Hepatocyte (in vitro differentiated cells): ENCODE measurements at regions not wholly inside any gene's neighbourhood (a gene's known extent, or its start where the extent isn't known, plus 50 kb on each side); places are given as distances from the start of the nearest gene placed in this dataset.

Source experiments
- CTCF ChIP-seq: fragments of 200-600 bp; sonication (generic); IDR thresholded peaks from 2 replicates; pipeline ENCODE4 v1.5.1; 2016; ENCODE audit warnings: antibody characterized with exemption, mild to moderate bottlenecking; ENCODE audit not compliant: poor library complexity
- EZH2 ChIP-seq: fragments of 200-600 bp; sonication (generic); IDR thresholded peaks from 2 replicates; pipeline ENCODE4 v1.6.1; 2016; ENCODE audit warnings: antibody characterized with exemption, mild to moderate bottlenecking, borderline replicate concordance

DNA sequence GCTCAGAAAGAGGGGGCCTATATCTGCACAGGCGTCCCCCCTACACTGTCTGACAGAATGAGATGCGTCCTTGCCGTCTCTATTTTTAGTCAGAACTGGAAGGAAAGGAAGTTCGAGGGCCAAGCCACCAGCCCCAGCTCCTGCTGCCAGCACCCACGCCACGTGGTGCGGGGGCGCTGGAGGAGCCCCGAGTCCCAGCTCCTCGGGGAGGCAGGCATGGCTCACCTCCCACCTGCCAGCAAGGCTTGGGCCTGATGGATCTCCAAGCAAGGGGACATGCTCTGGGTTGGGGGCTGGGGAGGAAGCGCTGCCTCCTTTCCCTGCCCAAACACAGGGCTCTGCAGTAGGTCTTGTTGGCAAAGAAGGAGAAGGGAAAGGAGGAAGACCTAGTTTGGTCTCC lies 80.3 kb upstream of the ARAP3 start:
- TF ChIP-seq CTCF (no peak), EZH2 (no peak)
